ENCODE measurements at regions not wholly inside any gene's neighbourhood (a gene's known extent, or its start where the extent isn't known, plus 50 kb on each side); places are given as distances from the start of the nearest gene placed in this dataset.
"Not testable (repeated sequence)": the region's sequence is repeated elsewhere in the genome, so short reads cannot be mapped to it uniquely, and the experiment has no call there.

DNA sequence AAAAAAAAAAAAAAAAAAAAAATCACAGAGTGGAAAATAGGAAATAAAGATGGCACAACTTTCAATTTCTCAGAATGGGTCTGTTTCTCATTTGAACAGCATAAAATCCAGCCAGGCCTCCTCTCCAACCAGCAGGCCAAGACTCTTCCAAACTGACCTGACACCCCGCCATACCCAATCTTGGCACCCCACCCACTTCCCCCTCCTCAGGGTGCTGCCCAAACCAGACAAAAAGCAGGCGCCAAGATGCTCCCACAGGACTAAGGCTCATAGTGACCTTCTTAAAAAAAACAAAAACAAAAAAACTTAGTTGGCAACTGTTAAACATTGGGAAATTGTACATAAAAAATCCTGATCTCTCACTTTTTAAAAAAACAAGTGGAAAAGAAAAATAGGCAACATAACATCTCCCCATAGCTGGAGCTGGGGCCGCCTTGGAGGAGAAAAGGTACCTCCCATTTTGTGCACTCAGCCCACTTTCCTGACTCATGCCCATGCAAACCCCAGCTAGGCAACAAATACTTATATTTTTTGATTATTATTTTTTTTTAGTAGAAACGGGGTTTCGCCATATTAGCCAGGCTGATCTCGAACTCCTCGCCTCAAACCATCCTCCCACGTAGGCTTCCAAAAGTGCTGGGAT lies 205.9 kb downstream of the NPIPA8 start:
- TF ChIP-seq, protein P1, sequence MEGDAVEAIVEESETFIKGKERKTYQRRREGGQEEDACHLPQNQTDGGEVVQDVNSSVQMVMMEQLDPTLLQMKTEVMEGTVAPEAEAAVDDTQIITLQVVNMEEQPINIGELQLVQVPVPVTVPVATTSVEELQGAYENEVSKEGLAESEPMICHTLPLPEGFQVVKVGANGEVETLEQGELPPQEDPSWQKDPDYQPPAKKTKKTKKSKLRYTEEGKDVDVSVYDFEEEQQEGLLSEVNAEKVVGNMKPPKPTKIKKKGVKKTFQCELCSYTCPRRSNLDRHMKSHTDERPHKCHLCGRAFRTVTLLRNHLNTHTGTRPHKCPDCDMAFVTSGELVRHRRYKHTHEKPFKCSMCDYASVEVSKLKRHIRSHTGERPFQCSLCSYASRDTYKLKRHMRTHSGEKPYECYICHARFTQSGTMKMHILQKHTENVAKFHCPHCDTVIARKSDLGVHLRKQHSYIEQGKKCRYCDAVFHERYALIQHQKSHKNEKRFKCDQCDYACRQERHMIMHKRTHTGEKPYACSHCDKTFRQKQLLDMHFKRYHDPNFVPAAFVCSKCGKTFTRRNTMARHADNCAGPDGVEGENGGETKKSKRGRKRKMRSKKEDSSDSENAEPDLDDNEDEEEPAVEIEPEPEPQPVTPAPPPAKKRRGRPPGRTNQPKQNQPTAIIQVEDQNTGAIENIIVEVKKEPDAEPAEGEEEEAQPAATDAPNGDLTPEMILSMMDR (IDR thresholded peaks at IDR 0.05): not testable (repeated sequence)
- TF ChIP-seq POLR2A (IDR thresholded peaks at IDR 0.05; ENCODE audit: low read depth); EP300 (IDR thresholded peaks at IDR 0.05): not testable (repeated sequence)
